H1 (cell line): ENCODE measurements at regions not wholly inside any gene's neighbourhood (a gene's known extent, or its start where the extent isn't known, plus 50 kb on each side); places are given as distances from the start of the nearest gene placed in this dataset.

Experiments
- ATF2 ChIP-seq: IDR thresholded peaks from 2 replicates; pipeline ENCODE4 v1.6.1; 2012; ENCODE audit warnings: low read length, inconsistent platforms
- CHD2 ChIP-seq: IDR thresholded peaks from 2 replicates; pipeline ENCODE4 v1.6.1; 2012; ENCODE audit warnings: low read length, improper control_type of control experiment
- EGR1 ChIP-seq: IDR thresholded peaks from 2 replicates; pipeline ENCODE4 v1.6.1; 2011; ENCODE audit warnings: low read depth, low read length, borderline replicate concordance
- EP300 ChIP-seq, 2 experiments: IDR thresholded peaks; 1 replicate in 1 of 2; 2 replicates in 1 of 2; pipeline ENCODE4 v1.6.1; 2011 to 2012; ENCODE audit warnings: low read depth in 2 of 2, low read length in 2 of 2, mild to moderate bottlenecking in 2 of 2, borderline replicate concordance in 1 of 2, inconsistent platforms in 1 of 2, moderate library complexity in 1 of 2
- EZH2 ChIP-seq: fragments of 200-600 bp; sonication (generic); IDR thresholded peaks from 2 replicates; pipeline ENCODE4 v1.7.1; 2012; ENCODE audit warnings: low read depth, mild to moderate bottlenecking, moderate library complexity, low read length, inconsistent platforms; ENCODE audit not compliant: severe bottlenecking
- GABPA ChIP-seq: IDR thresholded peaks from 2 replicates; pipeline ENCODE4 v1.6.1; 2011; ENCODE audit warnings: mild to moderate bottlenecking, low read length, moderate library complexity, borderline replicate concordance; ENCODE audit not compliant: insufficient read depth
- HDAC2 ChIP-seq, 2 experiments: fragments of 300-600 bp in 1 of 2; sonication (generic) in 1 of 2; IDR thresholded peaks; 2 replicates each; pipeline ENCODE4 v1.6.1; 2011 to 2012; ENCODE audit warnings: low read depth in 2 of 2, low read length in 2 of 2, mild to moderate bottlenecking in 2 of 2, moderate library complexity in 2 of 2, borderline replicate concordance in 1 of 2, inconsistent platforms in 1 of 2
- JUN ChIP-seq: IDR thresholded peaks from 2 replicates; pipeline ENCODE4 v1.6.1; 2011; ENCODE audit warnings: low read depth, mild to moderate bottlenecking, improper control_type of control experiment, low read length
- JUND ChIP-seq: IDR thresholded peaks from 2 replicates; pipeline ENCODE4 v1.6.1; 2011; ENCODE audit warnings: mild to moderate bottlenecking, improper control_type of control experiment, low read length
- POLR2A ChIP-seq, 2 experiments: IDR thresholded peaks; 1 replicate in 1 of 2; 2 replicates in 1 of 2; pipeline ENCODE4 v1.6.1; 2011; ENCODE audit warnings: low read depth in 2 of 2, low read length in 2 of 2, mild to moderate bottlenecking in 2 of 2; ENCODE audit errors: control extremely low read depth in 1 of 2
- POLR2AphosphoS5 ChIP-seq: IDR thresholded peaks from 2 replicates; pipeline ENCODE4 v1.6.1; 2011; ENCODE audit warnings: low read depth, low read length
- RAD21 ChIP-seq, 2 experiments: IDR thresholded peaks in 1 of 2; conservative IDR thresholded peaks in 1 of 2; 2 replicates each; pipeline ENCODE4 v1.6.1; 2011; ENCODE audit warnings: low read depth in 2 of 2, low read length in 2 of 2, improper control_type of control experiment in 1 of 2, inconsistent platforms in 1 of 2, mild to moderate bottlenecking in 1 of 2, moderate library complexity in 1 of 2
- ZNF274 ChIP-seq: IDR thresholded peaks from 2 replicates; pipeline ENCODE4 v1.7.0; 2012; ENCODE audit warnings: low read length, borderline replicate concordance; ENCODE audit errors: extremely low read depth
- TF ChIP-seq, protein P1 (sequence below), 3 experiments: IDR thresholded peaks; 1 replicate in 2 of 3; 2 replicates in 1 of 3; pipeline versions ENCODE4 v1.5.1 to v1.6.1; 2011; ENCODE audit warnings: low read length in 3 of 3, mild to moderate bottlenecking in 3 of 3, inconsistent platforms in 2 of 3, low read depth in 1 of 3, moderate library complexity in 1 of 3; ENCODE audit not compliant: insufficient read depth in 1 of 3; ENCODE audit errors: control extremely low read depth in 1 of 3

- TF ChIP-seq POLR2AphosphoS5 (no peak), GABPA (no peak), ATF2 (no peak), RAD21 (IDR thresholded peaks at IDR 0.05 in 1 of 2, conservative IDR thresholded peaks at IDR 0.05 in 1 of 2; ENCODE audit: low read depth in 2 of 2, low read length in 2 of 2) (no peak), EP300 (IDR thresholded peaks at IDR 0.05; ENCODE audit: borderline replicate concordance in 1 of 2, low read depth in 2 of 2, low read length in 2 of 2) (no peak), POLR2A (IDR thresholded peaks at IDR 0.05; ENCODE audit: control extremely low read depth in 1 of 2, low read depth in 2 of 2, low read length in 2 of 2) (no peak), ZNF274 (no peak), JUND (no peak), EGR1 (no peak), JUN (no peak), CHD2 (no peak), HDAC2 (IDR thresholded peaks at IDR 0.05; ENCODE audit: borderline replicate concordance in 1 of 2, low read depth in 2 of 2, low read length in 2 of 2) (no peak), EZH2 (no peak)
- TF ChIP-seq, protein P1, sequence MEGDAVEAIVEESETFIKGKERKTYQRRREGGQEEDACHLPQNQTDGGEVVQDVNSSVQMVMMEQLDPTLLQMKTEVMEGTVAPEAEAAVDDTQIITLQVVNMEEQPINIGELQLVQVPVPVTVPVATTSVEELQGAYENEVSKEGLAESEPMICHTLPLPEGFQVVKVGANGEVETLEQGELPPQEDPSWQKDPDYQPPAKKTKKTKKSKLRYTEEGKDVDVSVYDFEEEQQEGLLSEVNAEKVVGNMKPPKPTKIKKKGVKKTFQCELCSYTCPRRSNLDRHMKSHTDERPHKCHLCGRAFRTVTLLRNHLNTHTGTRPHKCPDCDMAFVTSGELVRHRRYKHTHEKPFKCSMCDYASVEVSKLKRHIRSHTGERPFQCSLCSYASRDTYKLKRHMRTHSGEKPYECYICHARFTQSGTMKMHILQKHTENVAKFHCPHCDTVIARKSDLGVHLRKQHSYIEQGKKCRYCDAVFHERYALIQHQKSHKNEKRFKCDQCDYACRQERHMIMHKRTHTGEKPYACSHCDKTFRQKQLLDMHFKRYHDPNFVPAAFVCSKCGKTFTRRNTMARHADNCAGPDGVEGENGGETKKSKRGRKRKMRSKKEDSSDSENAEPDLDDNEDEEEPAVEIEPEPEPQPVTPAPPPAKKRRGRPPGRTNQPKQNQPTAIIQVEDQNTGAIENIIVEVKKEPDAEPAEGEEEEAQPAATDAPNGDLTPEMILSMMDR (IDR thresholded peaks at IDR 0.05; ENCODE audit: control extremely low read depth in 1 of 3, insufficient read depth in 1 of 3, low read depth in 1 of 3, low read length in 3 of 3), result no peak
Observed at GRCh38 chr10:128852449-128852848, 614.6 kb upstream of the MGMT start.
